ENCODE measurements at regions not wholly inside any gene's neighbourhood (a gene's known extent, or its start where the extent isn't known, plus 50 kb on each side); places are given as distances from the start of the nearest gene placed in this dataset.

DNA sequence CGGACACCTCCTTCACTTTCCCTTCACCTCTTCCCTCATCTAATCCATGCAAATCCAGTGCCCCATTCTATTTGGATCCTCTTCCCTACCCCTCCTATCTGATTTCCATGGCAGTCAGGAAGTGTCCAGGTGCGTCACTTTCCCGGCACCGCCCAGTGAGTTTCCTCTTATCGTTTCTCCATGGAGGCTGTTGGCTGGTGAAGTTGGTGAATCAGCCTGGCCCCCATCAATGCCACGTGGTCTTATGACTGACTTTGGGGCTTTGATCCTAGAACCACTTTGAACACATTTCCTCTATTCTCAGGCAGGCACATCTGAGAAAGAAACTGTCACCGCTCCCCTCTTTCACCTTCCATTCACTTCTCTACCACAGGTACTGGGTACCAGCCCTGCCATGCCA is 137.8 kb downstream of the CEP135 start:
- DNase-seq (ENCODE audit: low read depth in 3 of 3): no peak

GRCh38 chr4:56086073-56086541 is 137.4 kb downstream of the CEP135 start:
- DNase-seq (ENCODE audit: low read depth in 3 of 3): no peak

GRCh38 chr4:56085275-56085674 is 136.5 kb downstream of the CEP135 start:
- no peak for DNase-seq (ENCODE audit: low read depth in 3 of 3)

- DNase-seq (ENCODE audit: low read depth in 3 of 3): no peak
Observed at GRCh38 chr4:56084851-56085250, 136.1 kb downstream of the CEP135 start.

All from stimulated activated CD4-positive, alpha-beta T cell treated with anti-CD3 and anti-CD28 coated beads, TNF-alpha, amount 100 ng/mL, for 4 hours (primary cell).